ENCODE measurements at regions not wholly inside any gene's neighbourhood (a gene's known extent, or its start where the extent isn't known, plus 50 kb on each side); places are given as distances from the start of the nearest gene placed in this dataset.
"Not testable (repeated sequence)": the region's sequence is repeated elsewhere in the genome, so short reads cannot be mapped to it uniquely, and the experiment has no call there.

GRCh38 chr18:78492064-78492812, 487.4 kb upstream of the SALL3 start:
- no peak for DNase-seq

DNA sequence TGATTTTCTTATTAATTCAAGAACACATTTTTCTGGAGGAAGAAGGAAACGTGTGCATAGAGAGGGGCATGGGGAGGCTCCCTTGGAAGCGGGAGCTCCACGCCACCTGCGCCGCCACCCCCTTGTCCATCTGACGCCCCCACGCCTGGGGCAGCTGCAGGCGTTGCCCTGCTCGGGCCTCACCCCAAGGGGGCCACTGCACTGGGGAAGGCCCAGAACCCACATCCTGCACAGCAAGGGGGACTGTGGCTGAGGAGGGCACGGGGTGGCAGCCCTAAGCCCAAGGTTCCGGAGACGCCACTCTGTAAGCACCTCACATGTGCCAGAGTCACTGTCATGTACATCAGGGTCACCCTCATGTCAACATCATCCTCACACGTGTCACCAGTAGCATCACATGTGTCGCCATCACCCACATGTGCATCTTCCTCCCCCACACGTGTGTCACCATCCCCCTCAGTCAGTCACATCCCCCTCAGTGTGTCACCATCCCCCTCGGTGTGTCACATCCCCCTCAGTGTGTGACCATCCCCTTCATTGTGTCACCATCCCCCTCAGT, 486.7 kb upstream of the SALL3 start:
- DNase-seq = no peak

GRCh38 chr18:78493490-78493889, 486.1 kb upstream of the SALL3 start:
- not testable (repeated sequence) for DNase-seq

DNA sequence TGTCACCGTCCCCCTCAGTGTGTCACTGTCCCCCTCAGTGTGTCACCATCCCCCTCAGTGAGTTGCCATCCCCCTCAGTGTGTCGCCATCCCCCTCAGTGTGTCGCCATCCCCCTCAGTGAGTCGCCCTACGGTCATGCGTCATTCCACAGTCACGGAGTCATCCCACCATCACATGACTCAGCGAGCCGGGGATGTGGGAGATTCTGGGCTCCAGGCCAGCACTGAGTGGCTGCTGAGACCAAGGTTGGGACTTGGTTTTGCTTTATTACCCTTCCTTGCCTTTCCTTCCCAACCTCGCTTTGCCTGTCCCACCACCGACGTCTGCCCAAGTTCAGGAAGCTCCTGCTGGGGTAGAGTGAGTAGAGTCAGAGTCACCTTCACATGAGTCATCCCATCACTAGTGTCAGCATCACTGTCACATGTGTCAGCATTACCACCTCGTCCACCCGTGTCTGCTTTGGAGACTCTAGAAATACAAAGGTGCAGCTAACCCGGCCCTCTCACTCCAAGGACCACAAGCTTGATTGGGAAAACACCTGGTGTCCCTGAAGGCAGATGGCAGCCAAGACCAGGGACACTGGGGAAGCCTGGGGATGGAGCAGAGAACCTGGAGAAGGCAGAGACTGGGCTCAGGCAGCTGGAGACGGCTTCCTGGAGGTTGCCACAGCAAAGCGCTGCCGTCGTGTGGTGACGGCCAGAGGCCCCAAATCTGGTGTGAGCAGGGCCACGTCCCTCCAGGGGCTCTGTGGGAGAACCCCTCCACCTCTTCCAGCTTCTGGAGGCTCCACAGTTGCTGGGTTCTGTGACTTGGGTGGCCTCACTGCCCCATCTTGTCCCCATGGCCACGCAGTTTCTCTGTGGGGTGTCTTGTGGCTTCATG, 485.2 kb upstream of the SALL3 start:
- no peak for DNase-seq

DNA sequence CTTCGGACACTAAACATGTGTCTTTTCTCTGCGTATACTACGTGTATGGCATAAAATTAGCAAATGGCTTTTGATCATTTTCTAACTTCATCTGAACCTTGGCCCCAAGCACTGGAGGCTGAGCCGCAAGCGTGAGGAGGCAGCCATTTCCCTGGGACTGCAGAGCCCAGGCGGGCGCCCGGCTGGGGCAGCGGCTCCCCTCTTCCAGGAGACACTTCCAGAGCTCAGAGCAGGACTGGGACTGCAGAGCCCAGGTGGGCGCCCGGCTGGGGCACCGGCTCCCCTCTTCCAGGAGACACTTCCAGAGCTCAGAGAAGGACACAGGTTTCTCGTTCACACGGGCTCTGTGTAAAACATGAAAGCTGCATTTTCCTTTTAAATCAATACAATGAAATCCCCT, 484.1 kb upstream of the SALL3 start:
- DNase-seq = no peak

DNA sequence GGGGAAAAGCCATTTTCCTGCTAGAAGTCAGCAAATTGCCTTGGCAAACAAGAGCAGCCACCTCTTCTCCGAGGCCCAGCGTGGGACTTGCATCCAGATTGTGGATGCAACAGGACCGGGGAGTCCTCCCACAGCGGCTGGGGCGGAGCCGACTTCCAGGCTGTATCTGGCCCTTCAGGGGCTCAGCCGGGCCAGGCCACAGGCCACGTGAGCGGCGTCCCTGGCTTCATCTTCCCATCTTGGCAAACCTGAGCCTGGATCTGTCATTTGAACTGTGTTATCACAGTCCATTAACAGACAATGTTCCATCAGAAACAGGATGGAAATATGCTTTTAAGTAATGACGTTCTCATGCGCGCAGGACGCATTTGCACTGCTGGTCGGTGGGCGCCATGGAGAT, 483.5 kb upstream of the SALL3 start:
- DNase-seq = no peak

DNA sequence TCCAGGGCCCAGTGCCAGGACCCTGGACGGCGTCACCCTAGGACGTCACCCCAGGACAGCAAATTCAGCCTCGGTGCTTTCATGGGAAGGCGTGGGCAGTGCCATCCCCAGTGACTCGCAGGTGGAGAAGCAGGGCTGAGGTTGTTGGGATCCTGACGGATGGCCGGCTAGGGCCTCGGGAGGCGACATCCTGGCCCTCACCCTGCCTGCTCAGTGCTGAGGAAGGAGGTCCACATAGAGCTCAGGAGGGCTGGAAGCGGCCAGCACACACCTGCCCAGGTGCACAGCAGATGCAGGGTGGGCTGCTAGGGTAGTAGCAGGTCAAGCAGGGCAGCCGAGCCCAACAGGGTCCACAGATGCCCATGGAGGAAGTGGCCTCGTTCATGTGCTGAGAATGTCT, 482.0 kb upstream of the SALL3 start:
- DNase-seq = no peak

GRCh38 chr18:78499586-78499985, 480.0 kb upstream of the SALL3 start:
- DNase-seq = no peak

- no peak for DNase-seq
These were observed 478.4 kb upstream of the SALL3 start for GRCh38 chr18:78501251-78501650.

DNA sequence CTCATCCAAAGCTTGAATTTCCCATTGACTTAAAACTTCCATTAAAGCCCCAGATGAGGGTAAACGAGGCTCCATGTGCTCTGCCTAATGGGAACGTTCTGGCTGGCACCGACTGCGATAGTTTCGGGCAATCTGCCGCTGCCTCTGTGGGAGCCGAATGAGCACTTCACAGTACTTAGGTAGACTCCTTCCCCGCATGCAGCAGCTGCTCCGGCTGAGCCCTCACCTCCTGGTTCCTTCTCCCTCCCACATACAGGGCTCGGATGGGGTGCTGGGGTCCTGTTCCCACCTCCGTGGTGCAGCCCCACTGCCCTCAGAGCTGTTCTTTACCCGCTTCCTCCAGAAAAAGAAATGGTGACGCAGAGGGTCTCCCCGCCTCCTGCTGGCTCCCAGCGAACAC, 476.5 kb upstream of the SALL3 start:
- no peak for DNase-seq

GRCh38 chr18:78505851-78506461, 473.7 kb upstream of the SALL3 start:
- DNase-seq = no peak

DNA sequence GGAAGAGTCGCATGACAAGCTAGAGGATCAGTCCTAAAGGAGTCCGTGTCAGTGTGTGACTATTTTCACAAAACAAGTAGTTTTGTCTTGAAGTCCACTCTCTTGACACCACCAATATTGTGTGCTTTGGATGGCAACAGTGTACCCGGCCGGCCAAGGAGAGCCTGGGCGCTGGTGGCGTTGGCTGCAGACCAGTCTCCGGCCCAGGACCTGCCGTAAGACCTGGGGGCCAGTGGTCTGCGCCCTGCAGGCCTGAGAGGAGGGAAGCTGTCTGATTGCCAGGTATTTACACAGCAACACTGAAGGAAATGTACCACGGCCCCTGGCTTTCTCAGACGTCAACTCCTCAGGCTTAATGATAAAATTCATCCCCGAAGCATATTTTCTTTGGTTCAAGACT, 472.4 kb upstream of the SALL3 start:
- no peak for DNase-seq

- DNase-seq = not testable (repeated sequence)
These were observed 471.3 kb upstream of the SALL3 start for GRCh38 chr18:78508228-78508824.

DNA sequence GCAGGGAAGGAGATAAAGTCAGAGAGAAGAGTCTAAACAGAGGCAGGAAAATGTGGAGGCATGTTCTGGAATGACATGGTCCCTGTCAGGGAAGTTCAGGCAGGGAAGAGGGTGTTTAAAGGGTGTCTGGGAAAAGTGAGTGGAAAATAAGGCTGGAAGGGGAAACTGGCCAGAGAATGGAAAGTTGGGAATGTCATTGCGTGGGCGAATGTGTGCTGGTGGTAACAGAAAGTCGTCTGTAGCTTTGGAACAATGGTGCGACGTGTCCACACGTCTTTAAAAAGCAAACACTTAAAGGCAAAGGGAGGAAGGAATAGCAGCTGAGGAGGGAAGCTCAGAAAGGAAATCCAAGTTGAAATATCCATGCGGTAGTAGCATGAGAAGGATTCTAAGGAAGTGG, 469.5 kb upstream of the SALL3 start:
- DNase-seq = no peak

- DNase-seq = no peak
These were observed 469.0 kb upstream of the SALL3 start for GRCh38 chr18:78510636-78511035.

GRCh38 chr18:78511666-78512601, 467.7 kb upstream of the SALL3 start:
- DNase-seq = no peak

DNA sequence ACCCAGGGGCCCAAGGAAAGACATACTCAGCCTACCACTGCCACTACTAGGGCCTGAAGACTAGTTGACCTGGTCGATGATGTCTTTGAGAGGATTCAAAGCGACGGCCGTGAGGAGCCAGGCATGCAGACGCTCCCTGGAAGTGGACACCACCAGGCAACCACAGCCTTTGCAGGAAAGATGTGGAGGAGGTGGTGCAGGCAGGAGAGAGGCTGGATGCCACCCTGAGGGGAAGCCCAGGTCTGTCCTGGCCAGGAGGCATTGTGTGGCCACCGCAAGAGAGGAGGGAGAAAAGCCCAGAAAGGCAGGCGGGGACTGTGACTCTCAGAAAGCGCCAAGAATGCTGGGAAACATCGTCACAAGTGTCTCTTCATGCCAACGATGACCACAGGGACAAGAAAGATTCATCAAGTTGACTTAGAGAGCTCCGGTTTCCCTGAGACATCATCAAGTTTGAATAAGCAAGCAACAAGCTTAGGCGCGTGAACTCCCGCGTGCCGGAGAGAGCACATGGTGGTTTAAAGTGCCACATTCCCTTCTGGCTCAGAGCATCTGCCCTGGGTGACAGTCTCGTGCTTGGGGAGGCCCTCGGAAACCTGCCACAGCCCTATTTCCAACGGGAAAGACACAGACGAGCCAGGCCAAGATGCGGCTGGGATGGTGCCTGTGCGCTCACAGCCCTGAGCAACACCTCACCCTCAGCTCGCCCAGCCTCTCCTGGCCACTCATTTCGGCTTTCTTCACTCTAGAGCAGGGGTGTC, 464.5 kb upstream of the SALL3 start:
- no peak for DNase-seq

DNA sequence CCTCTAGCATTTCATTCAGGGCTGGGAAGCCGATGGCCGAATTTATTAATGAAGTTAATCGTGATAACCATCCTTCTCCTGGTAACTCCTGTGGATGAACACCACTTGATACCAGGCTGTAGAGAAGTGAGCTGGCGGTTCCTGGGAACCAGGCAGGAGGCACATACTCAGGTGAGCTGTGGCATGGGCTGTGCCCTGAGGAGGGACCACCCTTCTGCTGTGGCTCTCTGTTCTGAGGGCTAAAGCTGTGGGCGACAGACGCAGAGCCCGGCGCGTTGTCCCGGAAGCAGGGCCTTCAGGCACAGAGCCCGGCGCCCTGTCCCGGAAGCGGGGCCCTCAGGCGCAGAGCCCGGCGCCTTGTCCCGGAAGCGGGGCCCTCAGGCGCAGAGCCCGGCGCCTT, 462.3 kb upstream of the SALL3 start:
- no peak for DNase-seq

DNA sequence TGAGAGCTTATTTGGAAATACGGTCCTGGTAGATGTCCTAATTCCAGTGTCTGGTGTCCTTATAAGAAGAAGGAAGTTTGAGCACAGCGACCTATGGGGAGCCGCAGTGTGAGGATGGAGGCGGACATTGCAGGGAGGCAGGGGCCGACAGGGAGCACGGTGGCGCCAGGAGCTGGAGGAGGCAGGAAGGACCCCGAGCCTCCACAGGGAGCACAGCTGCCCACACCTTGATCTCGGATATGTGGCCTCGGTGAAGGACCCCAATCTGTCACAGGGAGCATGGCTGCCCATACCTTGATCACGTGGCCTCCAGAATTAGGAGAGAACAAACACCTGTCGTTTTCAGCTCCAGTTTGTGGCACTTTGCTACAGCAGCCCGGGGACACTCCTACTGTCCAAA, 461.6 kb upstream of the SALL3 start:
- no peak for DNase-seq

DNA sequence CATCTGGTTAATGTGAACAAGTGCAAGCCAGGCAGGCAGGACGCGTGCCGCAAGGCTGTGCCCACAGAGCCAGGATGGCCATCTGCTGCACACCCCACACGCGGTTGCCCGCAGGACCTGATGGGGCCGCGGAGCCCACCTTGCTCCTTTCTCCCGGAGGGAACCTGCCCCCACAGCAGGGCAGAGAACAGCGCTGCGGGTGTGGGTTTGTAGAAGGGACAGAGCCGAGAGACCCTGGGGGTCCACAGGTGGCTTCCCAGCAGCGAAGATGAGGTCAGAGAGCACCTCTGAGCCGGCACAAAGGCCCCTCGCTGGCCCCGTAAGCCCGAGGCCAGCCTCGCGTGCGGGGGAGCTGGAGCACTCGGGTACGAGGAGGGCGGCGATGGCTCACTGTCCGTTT, 460.8 kb upstream of the SALL3 start:
- no peak for DNase-seq

DNA sequence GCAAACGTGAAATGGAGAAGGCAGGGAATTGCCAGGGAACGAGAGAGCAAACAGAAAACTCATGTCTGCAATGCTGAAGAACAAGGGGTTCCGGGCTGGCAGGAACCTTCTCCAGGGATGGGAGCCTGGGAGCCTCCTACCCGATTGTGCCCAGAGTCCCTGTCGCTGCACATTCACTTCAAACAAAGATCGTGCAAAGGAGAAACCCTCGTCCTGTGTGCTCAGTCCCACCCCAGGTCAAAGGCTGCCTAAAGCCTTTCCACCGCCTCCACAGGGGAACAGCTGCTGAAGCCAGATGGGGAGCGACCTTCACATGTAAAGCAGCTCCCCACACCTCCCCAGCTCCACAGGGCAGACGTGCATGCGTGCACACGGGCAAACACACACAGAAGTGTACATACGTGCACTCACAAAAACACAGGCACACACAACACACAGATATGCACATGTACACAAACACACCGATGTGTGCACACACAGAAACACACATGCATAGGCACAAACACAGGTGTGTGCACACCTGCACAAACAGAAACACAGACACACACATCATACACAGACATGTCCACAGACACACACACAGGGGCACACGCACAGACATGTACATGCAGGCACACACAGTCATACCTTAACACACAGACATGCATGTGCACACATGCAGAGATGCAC, 460.1 kb upstream of the SALL3 start:
- no peak for DNase-seq
